Omental fat pad (tissue), 3 donors: ENCODE measurements at regions not wholly inside any gene's neighbourhood (a gene's known extent, or its start where the extent isn't known, plus 50 kb on each side); places are given as distances from the start of the nearest gene placed in this dataset.

Experiments
- ATAC-seq: fragments of 150-250 bp; one replicate; pipeline ENCODE4 v1.9.1; 2016; ENCODE audit warnings: mild to moderate bottlenecking, moderate library complexity; ENCODE audit not compliant: low FRiP score
- DNase-seq: peaks from one replicate; pipeline ENCODE4 v3.0.0-alpha.2; 2019; ENCODE audit warnings: low spot score
- CTCF ChIP-seq, 3 donors: fragments of 450-650 bp; IDR thresholded peaks; one replicate each; pipeline ENCODE4 v1.5.1; 2016 to 2017; ENCODE audit warnings: antibody characterized with exemption in 3 of 3, mild to moderate bottlenecking in 3 of 3, moderate library complexity in 2 of 3

- no peak for ATAC-seq
- TF ChIP-seq CTCF (IDR thresholded peaks at IDR 0.05): no peak
- no peak for DNase-seq
Observed at GRCh38 chr5:156174225-156174624, 152.7 kb upstream of the SGCD start.

- no peak for TF ChIP-seq CTCF (IDR thresholded peaks at IDR 0.05)
- ATAC-seq: no peak
- no peak for DNase-seq
Observed at GRCh38 chr5:156178117-156178516, 148.8 kb upstream of the SGCD start.

DNA sequence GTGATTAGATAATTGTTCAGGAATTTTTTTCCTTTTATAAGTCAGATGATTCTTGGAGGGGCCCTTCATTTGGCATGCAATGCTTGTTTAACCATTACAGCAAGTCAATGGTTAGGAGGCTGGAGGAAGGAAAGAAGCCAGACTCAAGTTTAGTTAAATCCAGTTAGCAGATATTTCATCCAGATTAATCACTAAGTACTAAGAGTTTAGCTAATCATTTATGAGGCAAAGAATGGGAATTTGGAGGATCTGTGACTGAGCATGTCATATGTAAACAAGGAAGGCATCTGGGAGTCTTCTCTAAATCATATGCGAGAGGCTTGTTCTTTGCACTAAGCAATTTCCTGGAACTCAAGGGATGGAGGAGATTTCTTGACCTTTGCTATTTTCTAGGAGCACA lies 145.3 kb upstream of the SGCD start:
- TF ChIP-seq CTCF (IDR thresholded peaks at IDR 0.05): no peak
- no peak for ATAC-seq

DNA sequence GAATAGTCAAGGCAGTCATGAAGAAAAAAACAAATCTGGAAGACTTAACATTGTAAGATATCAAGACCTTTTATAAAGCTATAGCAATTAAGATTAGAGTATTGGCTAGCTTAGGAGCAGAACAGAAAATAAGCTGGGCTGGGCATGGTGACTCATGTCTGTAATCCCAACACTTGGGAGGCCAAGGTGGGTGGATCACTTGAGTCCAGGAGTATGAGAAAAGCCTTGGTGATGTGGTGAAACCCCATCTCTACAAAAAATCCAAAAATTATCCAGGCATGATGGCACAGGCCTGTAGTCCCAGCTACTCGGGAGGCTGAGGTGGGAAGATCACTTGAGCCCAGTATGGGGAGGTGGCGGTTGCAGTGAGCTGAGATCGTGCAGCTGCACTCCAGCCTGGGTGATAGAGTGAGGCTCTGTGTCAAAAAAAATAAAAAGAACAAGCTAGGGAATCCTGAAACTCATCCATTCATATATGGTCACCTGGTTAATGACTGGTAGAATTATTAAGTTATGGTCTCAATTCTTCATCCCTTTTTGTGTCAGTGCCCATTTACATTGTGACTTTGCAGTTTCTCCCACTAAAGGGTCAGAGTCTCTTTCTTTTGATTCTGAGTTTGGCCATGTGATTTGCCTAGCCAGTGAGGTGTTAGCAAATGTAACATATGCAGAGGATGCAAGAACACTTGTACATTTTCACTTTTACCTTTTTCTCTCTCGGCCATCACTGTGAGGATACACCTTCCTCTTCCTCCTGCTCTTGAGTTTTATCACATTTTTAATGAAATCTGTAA lies 144.6 kb upstream of the SGCD start:
- TF ChIP-seq CTCF (IDR thresholded peaks at IDR 0.05): no peak
- ATAC-seq: no peak
- no peak for DNase-seq

More for the DNA sequence above, 145.3 kb upstream of the SGCD start:
- no peak for DNase-seq

DNA sequence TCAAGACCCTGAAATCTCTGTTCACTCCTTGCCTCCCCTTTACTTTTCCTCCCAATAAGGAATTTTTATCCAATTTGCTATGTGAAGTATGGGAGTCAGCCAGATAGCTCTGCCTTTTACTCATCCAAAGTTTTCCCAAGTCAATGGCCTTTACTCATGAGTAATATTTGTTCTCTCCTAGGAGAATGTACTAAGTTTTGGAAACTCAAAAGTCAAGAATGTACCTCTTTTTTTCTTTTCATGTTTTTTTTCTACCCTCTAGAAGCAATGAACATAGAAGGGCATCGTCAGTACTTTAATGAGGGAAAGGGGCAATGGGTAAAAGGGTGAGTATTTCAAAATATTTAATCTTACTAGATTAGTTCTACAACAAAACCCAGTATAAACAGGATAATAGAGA lies 140.2 kb upstream of the SGCD start:
- ATAC-seq (no peak), DNase-seq (no peak)
- TF ChIP-seq CTCF (IDR thresholded peaks at IDR 0.05): no peak

- ATAC-seq: no peak
- no peak for DNase-seq
- TF ChIP-seq CTCF (IDR thresholded peaks at IDR 0.05): no peak
Observed at GRCh38 chr5:156188016-156188415, 138.9 kb upstream of the SGCD start.

GRCh38 chr5:156189628-156190027 lies 137.3 kb upstream of the SGCD start:
- TF ChIP-seq CTCF (IDR thresholded peaks at IDR 0.05): no peak
- no peak for DNase-seq
- no peak for ATAC-seq
